Neuronal stem cell (in vitro differentiated cells): ENCODE measurements at regions not wholly inside any gene's neighbourhood (a gene's known extent, or its start where the extent isn't known, plus 50 kb on each side); places are given as distances from the start of the nearest gene placed in this dataset.

Source experiments
- DNase-seq: peaks from one replicate; pipeline ENCODE4 v3.0.0-alpha.2; 2013; ENCODE audit warnings: low spot score
- H2AFZ ChIP-seq: one replicate; pipeline ENCODE4 v1.6.1; 2013; ENCODE audit warnings: mild to moderate bottlenecking, low read length, inconsistent platforms
- H2AK5ac ChIP-seq: 2 replicates; pipeline ENCODE4 v1.6.1; 2013; ENCODE audit warnings: low read depth, mild to moderate bottlenecking, inconsistent platforms, low read length, moderate library complexity, mixed read lengths
- H2BK120ac ChIP-seq: 2 replicates; pipeline ENCODE4 v1.6.1; 2013; ENCODE audit warnings: low read depth, mild to moderate bottlenecking, inconsistent platforms, low read length, moderate library complexity, mixed read lengths
- H2BK12ac ChIP-seq: one replicate; pipeline ENCODE4 v1.6.1; 2013; ENCODE audit warnings: low read length, inconsistent platforms
- H2BK15ac ChIP-seq: 2 replicates; pipeline ENCODE4 v1.6.1; 2013; ENCODE audit warnings: mild to moderate bottlenecking, low read length, inconsistent platforms, mixed read lengths
- H2BK5ac ChIP-seq: one replicate; pipeline ENCODE4 v1.6.1; 2013; ENCODE audit warnings: inconsistent platforms, mild to moderate bottlenecking, low read length, moderate library complexity
- H3K14ac ChIP-seq: one replicate; pipeline ENCODE4 v1.6.1; 2013; ENCODE audit warnings: low read length, inconsistent platforms
- H3K18ac ChIP-seq: 2 replicates; pipeline ENCODE4 v1.6.1; 2013; ENCODE audit warnings: low read length, inconsistent platforms
- H3K23ac ChIP-seq: 2 replicates; pipeline ENCODE4 v1.6.1; 2013; ENCODE audit warnings: low read depth, mild to moderate bottlenecking, mixed read lengths, low read length, inconsistent platforms; ENCODE audit not compliant: poor library complexity
- H3K27ac ChIP-seq: replicated peaks from 3 replicates; pipeline ENCODE4 v1.5.1; 2013; ENCODE audit warnings: low read length, inconsistent platforms
- H3K27me3 ChIP-seq, 3 experiments: 2 replicates each; pipeline ENCODE4 v1.6.1; 2013; ENCODE audit warnings: low read length in 3 of 3, mild to moderate bottlenecking in 2 of 3, inconsistent platforms in 1 of 3, low read depth in 1 of 3, mixed read lengths in 1 of 3, moderate library complexity in 1 of 3; ENCODE audit not compliant: control insufficient read depth in 3 of 3, insufficient read depth in 3 of 3
- H3K36me3 ChIP-seq, 2 donors: replicated peaks in 1 of 2; 2 replicates each; pipeline ENCODE4 v1.6.1; 2013; ENCODE audit warnings: low read length in 2 of 2; ENCODE audit not compliant: control insufficient read depth in 2 of 2, insufficient read depth in 2 of 2
- H3K4ac ChIP-seq: 2 replicates; pipeline ENCODE4 v1.6.1; 2013; ENCODE audit warnings: inconsistent platforms, mild to moderate bottlenecking, low read length, moderate library complexity
- H3K4me1 ChIP-seq, 2 donors: 1 replicate in 1 of 2; 2 replicates in 1 of 2; pipeline ENCODE4 v1.6.1; 2013; ENCODE audit warnings: low read length in 2 of 2, low read depth in 1 of 2; ENCODE audit not compliant: control insufficient read depth in 2 of 2, insufficient read depth in 1 of 2
- H3K4me2 ChIP-seq: one replicate; pipeline ENCODE4 v1.6.1; 2013; ENCODE audit warnings: mild to moderate bottlenecking, low read length, inconsistent platforms; ENCODE audit not compliant: insufficient read depth, poor library complexity, severe bottlenecking
- H3K4me3 ChIP-seq, 2 donors: 2 replicates each; pipeline ENCODE4 v1.5.1; 2013; ENCODE audit warnings: low read length in 2 of 2, mild to moderate bottlenecking in 2 of 2, inconsistent platforms in 1 of 2, moderate library complexity in 1 of 2
- H3K79me1 ChIP-seq: one replicate; pipeline ENCODE4 v1.6.1; 2013; ENCODE audit warnings: low read depth, mild to moderate bottlenecking, inconsistent platforms, low read length, moderate library complexity
- H3K9ac ChIP-seq: one replicate; pipeline ENCODE4 v1.6.1; 2013; ENCODE audit warnings: mild to moderate bottlenecking, low read depth, low read length, inconsistent platforms; ENCODE audit not compliant: poor library complexity
- H3K9me3 ChIP-seq, 2 donors: replicated peaks in 1 of 2; 2 replicates each; pipeline versions ENCODE3 to v1.6.1; 2013; ENCODE audit warnings: low read length in 2 of 2, mild to moderate bottlenecking in 2 of 2, inconsistent platforms in 1 of 2, low read depth in 1 of 2, mixed read lengths in 1 of 2, moderate library complexity in 1 of 2; ENCODE audit not compliant: control insufficient read depth in 2 of 2, insufficient read depth in 1 of 2
- H4K8ac ChIP-seq: one replicate; pipeline ENCODE4 v1.6.1; 2013; ENCODE audit warnings: low read depth, mild to moderate bottlenecking, inconsistent platforms, low read length, moderate library complexity
- H4K91ac ChIP-seq: one replicate; pipeline ENCODE4 v1.6.1; 2013; ENCODE audit warnings: low read length, low read depth, mild to moderate bottlenecking, inconsistent platforms; ENCODE audit not compliant: poor library complexity
- WGBS, 2 donors: extraction: QIAGEN DNeasy Blood & Tissue Kit; methylation state at CpG; one replicate each; pipeline ENCODE4 v1.1.7; 2013; ENCODE audit warnings: missing lambda C conversion rate in 2 of 2, mixed read lengths in 1 of 2; ENCODE audit not compliant: insufficient read length in 2 of 2, insufficient replicate concordance in 1 of 2; ENCODE audit errors: extremely low coverage in 2 of 2; 5-methylcytosine and 5-hydroxymethylcytosine counted together

GRCh38 chr5:120932480-120932879, 468.4 kb downstream of the PRR16 start:
- H2BK120ac ChIP-seq: no peak overlapping the region
- no peak overlapping the region for H3K4ac ChIP-seq
- H3K27ac ChIP-seq: no peak overlapping the region
- H3K27me3 ChIP-seq: no peaks in the 10 kb centered on the region
- H4K8ac ChIP-seq: no peak overlapping the region
- H2BK5ac ChIP-seq: no peak overlapping the region
- H2AK5ac ChIP-seq: no peak overlapping the region
- no peak overlapping the region for H2BK15ac ChIP-seq
- H3K14ac ChIP-seq: no peak overlapping the region
- H3K23ac ChIP-seq: no peak overlapping the region
- no peaks in the 10 kb centered on the region for H3K36me3 ChIP-seq
- no peak overlapping the region for H3K9ac ChIP-seq
- H3K4me1 ChIP-seq: no peaks in the 10 kb centered on the region
- H2AFZ ChIP-seq: no peak overlapping the region
- no peak for DNase-seq
- H4K91ac ChIP-seq: no peak overlapping the region
- no peak overlapping the region for H2BK12ac ChIP-seq
- H3K18ac ChIP-seq: no peak overlapping the region
- H3K4me2 ChIP-seq: no peak overlapping the region
- no peaks in the 10 kb centered on the region for H3K9me3 ChIP-seq
- no peaks in the 10 kb centered on the region for H3K79me1 ChIP-seq
- H3K4me3 ChIP-seq: no peak overlapping the region

DNA sequence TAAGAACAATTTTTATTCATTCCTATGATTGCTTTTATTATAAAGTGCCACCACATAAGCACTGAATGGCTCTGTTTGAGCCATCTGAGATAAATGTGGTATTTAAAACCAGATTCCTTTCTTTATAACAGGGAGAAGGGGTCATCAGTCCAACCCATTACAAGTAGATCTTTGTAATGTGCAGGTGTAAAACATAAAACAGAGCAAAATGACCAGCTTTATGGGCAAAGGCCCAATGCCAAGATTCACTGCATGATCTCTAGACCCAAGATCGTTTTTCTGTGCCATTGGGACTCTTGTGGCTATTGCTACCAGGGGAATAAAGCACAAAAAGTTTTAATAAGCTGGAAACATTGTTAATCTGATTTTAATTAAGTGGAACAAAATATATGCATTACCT, 469.9 kb downstream of the PRR16 start:
- Histone ChIP-seq H2BK15ac (no peak overlapping the region), H3K9ac (no peak overlapping the region), H3K4me3 (no peak overlapping the region), H2AK5ac (no peak overlapping the region), H2AFZ (no peak overlapping the region), H3K27ac (no peak overlapping the region), H3K23ac (no peak overlapping the region), H3K9me3 (no peaks in the 10 kb centered on the region), H3K36me3 (no peaks in the 10 kb centered on the region), H3K4me2 (no peak overlapping the region), H4K91ac (no peak overlapping the region), H3K14ac (no peak overlapping the region), H3K27me3 (no peaks in the 10 kb centered on the region), H4K8ac (no peak overlapping the region), H2BK5ac (no peak overlapping the region), H3K18ac (no peak overlapping the region), H3K4me1 (no peaks in the 10 kb centered on the region), H3K4ac (no peak overlapping the region), H2BK12ac (no peak overlapping the region), H3K79me1 (no peaks in the 10 kb centered on the region), H2BK120ac (no peak overlapping the region)
- WGBS, 2 donors: no CpG with 5 or more reads among the region's 1 CpG
- no peak for DNase-seq

DNA sequence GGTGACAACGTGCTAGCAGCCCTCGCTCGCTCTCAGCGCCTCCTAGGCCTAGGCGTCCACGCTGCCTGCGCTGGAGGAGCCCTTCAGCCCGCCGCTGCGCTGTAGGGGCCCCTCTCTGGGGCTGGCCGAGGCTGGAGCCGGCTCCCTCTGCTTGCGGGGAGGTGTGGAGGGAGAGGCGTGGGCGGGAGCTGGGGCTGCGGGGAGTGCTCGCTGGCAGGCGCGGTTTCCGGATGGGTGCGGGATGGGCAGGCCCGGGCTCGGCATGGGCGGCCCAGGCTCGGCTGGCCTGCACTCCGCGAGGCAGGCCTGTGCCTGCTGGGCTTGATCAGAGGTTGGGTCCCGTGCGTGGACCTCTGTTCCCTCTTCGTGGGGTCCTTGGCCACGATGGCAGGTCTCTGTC, 472.6 kb downstream of the PRR16 start:
- Histone ChIP-seq H3K27ac (no peak overlapping the region), H4K91ac (no peak overlapping the region), H3K9me3 (no peaks in the 10 kb centered on the region), H3K23ac (no peak overlapping the region), H3K9ac (no peak overlapping the region), H3K4me1 (no peaks in the 10 kb centered on the region), H2AK5ac (no peak overlapping the region), H2AFZ (no peak overlapping the region), H3K79me1 (no peaks in the 10 kb centered on the region), H2BK15ac (no peak overlapping the region), H3K18ac (no peak overlapping the region), H3K4me2 (no peak overlapping the region), H3K4me3 (no peak overlapping the region), H3K4ac (no peak overlapping the region), H3K27me3 (no peaks in the 10 kb centered on the region), H2BK120ac (no peak overlapping the region), H4K8ac (no peak overlapping the region), H2BK5ac (no peak overlapping the region), H3K36me3 (no peaks in the 10 kb centered on the region), H2BK12ac (no peak overlapping the region), H3K14ac (no peak overlapping the region)
- WGBS, 2 donors: no CpG with 5 or more reads among the region's 31 CpGs
- no peak for DNase-seq

DNA sequence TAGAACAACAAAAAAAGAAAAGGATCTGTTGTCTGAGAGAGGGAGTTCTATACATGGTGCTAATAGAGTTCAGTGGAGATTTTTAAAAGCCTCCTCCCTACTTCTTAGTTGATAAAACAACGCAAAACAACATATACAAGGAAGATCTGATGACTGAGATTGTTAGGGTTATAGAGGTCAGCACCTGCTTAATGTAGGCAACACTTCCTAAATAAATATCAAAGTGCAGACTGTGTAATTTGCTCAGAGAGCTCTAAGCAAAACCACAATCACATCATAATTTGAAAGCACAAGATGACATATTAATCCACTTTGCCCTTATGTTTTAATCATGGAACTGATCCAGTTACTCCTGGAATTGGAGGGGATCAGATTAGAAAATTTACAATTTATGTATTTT, 474.5 kb downstream of the PRR16 start:
- Histone ChIP-seq H4K8ac (no peak overlapping the region), H3K9me3 (no peaks in the 10 kb centered on the region), H2BK5ac (no peak overlapping the region), H3K4ac (no peak overlapping the region), H3K4me3 (no peak overlapping the region), H3K27me3 (no peaks in the 10 kb centered on the region), H3K9ac (no peak overlapping the region), H3K4me1 (no peaks in the 10 kb centered on the region), H3K27ac (no peak overlapping the region), H3K18ac (no peak overlapping the region), H3K79me1 (no peaks in the 10 kb centered on the region), H2BK15ac (no peak overlapping the region), H2BK12ac (no peak overlapping the region), H3K36me3 (no peaks in the 10 kb centered on the region), H4K91ac (no peak overlapping the region), H3K4me2 (no peak overlapping the region), H2AFZ (no peak overlapping the region), H3K23ac (no peak overlapping the region), H3K14ac (no peak overlapping the region), H2BK120ac (no peak overlapping the region), H2AK5ac (no peak overlapping the region)
- WGBS, 2 donors: no CpG with 5 or more reads among the region's 1 CpG
- no peak for DNase-seq
